Fibroblast of pulmonary artery (primary cell): ENCODE measurements at regions not wholly inside any gene's neighbourhood (a gene's known extent, or its start where the extent isn't known, plus 50 kb on each side); places are given as distances from the start of the nearest gene placed in this dataset.

Experiments used
- DNase-seq: peaks from one replicate; pipeline ENCODE4 v3.0.0-alpha.2; 2010; ENCODE audit warnings: low read depth
- H3K4me3 ChIP-seq: replicated peaks from 2 replicates; pipeline ENCODE4 v1.5.1; 2011; ENCODE audit warnings: low read depth, mild to moderate bottlenecking, control low read depth, low read length, moderate library complexity
- CTCF ChIP-seq: IDR thresholded peaks from 2 replicates; pipeline ENCODE4 v1.5.1; 2011; ENCODE audit warnings: mild to moderate bottlenecking, control low read depth, low read length, inconsistent platforms; ENCODE audit errors: missing control alignments

GRCh38 chr1:56436296-56436695, 143.1 kb downstream of the PLPP3 start:
- no peak overlapping the region for H3K4me3 ChIP-seq
- TF ChIP-seq CTCF = no peak
- no peak for DNase-seq

DNA sequence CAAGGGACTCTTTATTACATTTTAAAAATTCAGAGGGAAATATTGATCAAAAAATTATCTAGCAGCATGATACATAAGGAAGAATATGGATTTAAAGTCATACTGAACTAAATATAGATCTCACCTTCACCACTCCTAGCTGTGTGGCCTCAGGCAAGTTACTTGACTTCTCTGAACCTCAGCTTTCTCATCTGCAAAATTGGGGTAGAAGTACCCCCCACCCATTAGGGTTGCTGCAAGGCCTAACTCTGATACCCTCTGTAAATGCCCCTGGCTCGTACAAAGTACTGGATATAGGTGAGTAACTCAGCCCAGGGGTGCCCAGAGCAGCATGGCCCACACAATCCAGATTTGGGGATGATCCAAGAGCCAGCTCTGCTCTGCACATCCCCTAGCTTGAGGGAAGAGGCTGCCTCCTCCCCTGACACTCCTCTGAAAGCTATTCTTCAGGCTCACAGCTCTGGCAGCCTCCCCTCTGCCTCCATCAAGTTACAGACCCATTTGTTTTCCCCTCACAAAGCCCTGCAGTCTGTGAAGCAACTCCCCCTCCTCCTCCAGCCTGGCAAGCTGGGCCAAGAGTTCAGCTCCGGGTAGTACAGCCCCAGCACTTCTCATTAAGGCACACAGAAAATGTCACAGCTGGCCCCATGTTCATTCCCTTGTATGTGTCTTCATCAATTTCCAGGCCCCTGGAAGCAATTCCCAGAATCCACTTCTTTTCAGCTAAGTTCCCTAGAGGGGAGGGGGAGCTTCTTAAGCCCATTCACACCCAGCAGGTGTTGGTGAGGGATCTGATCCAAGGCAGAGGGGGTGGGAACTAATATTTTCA, 143.7 kb downstream of the PLPP3 start:
- DNase-seq = no peak
- no peak overlapping the region for H3K4me3 ChIP-seq
- TF ChIP-seq CTCF = no peak

- TF ChIP-seq CTCF = no peak
- no peak overlapping the region for H3K4me3 ChIP-seq
- no peak for DNase-seq
Measured at GRCh38 chr1:56434740-56435139, 144.6 kb downstream of the PLPP3 start.

DNA sequence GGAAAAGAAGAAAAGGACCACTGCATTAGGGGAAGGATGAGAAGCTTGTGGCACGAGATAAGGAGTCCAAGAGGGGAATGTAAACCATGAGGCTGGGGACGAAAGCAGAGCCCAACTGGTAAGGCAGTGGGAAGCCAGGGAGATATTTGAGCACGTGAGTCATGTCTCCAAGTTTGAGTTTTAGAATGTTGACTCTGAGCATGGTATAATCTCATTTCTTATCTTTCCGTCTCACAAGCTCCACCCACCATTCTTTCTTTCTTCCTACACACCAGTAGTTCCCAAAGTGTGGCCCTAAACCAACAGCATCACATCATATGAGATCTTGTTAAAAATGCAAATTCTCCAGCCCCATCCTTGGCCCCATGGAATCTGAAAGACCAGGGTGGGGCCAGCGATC, 145.3 kb downstream of the PLPP3 start:
- DNase-seq = no peak
- no peak overlapping the region for H3K4me3 ChIP-seq
- TF ChIP-seq CTCF = no peak

DNA sequence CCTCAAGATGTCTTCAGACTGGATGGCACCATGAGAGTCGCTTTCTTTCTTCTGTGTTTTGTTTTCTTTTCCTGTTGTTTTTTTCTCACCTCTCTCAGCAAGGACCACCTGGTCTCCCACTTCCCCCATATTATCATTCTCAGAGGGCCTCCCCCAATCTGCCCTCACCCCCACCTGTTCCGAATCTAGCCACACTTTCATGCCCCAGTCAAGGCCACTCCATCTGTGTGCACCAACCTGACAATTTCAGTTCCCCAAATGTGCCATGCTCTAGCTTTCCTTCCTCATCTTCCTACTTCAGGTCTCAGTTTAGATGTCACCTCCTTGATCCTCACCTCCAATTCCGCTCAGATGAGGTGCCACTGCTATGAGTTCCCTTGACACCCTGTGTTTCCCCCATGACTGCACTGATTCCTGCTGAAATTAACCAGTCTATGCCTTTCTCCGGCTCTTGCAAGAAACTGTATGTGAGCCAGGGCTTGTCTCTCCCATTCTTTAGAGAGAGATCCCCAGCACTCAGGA, 146.2 kb downstream of the PLPP3 start:
- H3K4me3 ChIP-seq = no peak overlapping the region
- TF ChIP-seq CTCF = no peak
- DNase-seq = no peak

GRCh38 chr1:56432166-56432971, 147.0 kb downstream of the PLPP3 start:
- TF ChIP-seq CTCF = no peak
- no peak overlapping the region for H3K4me3 ChIP-seq
- no peak for DNase-seq
